Eye (tissue), 1 donor: ENCODE measurements at regions not wholly inside any gene's neighbourhood (a gene's known extent, or its start where the extent isn't known, plus 50 kb on each side); places are given as distances from the start of the nearest gene placed in this dataset.
"Not testable (repeated sequence)": the region's sequence is repeated elsewhere in the genome, so short reads cannot be mapped to it uniquely, and the experiment has no call there.

ENCODE experiments used
- DNase-seq: peaks from one replicate; pipeline ENCODE4 v3.0.0-alpha.2; 2015

DNA sequence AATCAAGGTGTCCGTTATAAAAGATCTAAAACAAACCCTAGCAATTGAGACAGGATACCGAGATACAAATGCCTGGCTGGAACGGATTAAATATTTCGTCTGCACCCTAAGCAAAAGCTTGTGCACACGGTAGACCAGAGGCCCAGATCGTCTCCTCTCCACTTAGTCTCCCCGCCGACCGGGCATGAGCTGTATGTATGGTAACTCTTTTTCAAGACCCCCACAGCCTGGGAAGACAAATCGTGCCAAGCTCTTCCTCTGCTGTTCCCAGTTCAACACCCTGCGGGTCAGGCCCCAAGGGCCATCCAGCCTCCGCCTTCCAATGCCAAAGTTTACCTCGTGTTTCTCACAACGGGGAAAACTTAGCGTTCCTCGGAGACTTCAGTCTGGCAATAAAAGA, 285.7 kb upstream of the GALNT17 start:
- DNase-seq, result no peak

DNA sequence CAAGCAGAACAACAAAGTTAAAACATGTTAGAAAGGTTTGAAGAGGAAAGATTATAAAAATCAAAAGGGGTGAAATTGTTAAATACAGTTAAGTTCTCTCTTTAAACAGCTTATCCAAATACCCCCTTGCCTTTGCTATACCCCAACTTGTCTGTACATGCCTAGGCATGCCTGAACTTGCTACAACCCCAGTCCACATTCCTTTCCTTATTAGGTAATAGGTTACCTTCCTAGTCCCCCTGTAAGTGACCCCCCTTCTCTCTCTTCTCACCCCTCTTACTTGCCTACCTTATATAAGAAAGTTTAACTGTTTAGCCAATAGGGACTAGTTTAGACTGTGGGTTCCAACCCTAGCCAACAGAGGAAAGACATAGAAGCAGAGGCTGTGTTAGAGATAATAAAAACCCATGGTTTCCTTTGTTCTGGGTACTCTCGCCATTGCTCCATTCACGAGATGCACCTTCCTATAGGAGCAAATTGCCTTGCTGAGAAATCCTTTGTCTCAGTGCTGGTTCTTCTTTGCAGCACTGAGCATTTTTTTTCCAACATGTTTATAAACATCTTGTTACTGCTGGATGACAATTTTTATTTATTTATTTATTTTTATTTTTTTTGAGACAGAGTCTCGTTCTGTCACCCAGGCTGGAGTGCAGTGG, 282.2 kb upstream of the GALNT17 start:
- no peak for DNase-seq

DNA sequence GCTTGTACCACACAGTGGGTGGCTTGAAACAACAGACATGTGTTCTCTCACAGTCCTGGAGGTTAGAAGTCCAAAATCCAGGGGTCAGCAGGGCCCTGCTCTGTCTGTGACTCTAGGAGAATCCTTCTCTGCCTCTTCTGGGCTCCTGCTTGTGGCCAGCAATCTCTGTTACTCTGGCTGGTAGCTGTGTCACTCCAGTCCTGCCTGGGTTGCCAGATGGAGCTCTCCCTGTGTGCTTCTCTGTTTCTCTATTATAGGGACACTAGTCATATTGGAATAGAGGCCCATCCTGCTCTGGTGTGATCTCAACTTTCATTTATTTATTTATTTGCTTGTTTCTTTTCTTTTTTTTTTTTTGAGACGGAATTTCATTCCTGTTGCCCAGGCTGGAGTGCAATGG, 276.6 kb upstream of the GALNT17 start:
- DNase-seq, result no peak

DNA sequence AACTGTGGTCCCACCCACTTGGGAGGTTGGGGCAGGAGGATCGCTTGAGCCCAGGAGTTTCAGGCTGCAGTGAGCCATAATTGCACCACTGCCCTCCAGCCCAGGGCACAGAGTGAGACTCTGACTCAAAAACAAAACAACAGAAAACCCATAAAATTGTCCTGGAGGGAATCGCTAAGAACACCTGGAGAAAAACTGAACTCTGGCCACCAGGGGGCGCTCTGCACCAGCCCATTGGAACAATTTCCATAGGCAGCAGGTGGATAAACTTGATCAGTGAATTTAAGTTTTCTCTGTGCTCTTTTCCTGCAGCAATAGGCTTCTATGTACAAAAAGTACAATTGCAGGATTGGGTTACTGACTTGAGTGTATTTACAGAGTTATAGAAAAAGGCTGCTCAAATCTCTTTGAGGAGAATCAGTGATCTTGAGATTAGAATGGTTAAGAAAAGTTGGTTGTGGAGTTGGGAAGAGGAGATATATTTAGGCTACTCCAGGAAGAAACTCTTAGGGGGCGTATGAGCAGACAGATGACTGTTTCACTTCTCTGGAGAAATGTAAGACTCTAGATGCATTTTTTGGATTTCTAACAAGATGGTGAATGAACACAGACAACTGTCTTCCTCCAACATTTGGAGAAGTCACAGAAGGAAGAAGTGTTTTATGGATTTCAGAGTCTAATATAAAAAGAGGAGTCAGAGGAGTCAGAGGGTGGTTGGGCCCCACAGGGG, 274.9 kb upstream of the GALNT17 start:
- peak; percentile 92 for DNase-seq

DNA sequence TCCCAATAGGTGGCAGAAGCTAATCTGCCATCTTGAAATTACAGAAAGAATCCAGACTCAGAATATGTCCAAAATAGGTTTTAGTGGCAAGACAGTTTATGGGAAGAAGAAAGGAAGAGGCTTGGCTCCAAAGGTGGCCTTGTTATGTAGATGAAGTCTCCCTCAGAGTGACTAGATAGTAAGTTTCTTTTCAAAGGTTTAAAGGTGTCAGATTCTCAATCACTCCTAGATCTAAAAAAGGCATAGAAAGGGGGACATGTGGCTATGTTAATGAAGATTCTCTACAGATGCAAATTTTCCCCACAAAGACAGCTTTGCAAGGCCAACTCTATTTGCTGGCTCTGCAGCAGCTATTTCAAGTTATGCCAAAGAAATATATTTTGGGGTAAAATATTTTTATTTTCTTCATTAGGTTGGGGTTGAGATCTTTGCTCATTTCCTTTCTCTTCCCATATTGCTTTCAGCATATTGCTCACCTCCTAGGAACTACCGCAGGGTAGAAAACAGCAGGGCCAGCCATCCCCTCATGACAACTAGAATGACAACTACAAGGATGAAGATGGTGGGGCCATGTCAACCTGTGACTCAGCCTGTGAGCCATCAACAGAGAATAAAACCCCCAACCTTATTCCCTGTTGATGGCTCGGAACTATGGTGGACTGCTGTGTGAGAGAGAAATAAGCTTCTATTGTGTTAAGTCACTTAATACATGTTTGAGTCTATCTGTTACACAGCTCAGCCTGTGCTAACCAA, 274.0 kb upstream of the GALNT17 start:
- no peak for DNase-seq

DNA sequence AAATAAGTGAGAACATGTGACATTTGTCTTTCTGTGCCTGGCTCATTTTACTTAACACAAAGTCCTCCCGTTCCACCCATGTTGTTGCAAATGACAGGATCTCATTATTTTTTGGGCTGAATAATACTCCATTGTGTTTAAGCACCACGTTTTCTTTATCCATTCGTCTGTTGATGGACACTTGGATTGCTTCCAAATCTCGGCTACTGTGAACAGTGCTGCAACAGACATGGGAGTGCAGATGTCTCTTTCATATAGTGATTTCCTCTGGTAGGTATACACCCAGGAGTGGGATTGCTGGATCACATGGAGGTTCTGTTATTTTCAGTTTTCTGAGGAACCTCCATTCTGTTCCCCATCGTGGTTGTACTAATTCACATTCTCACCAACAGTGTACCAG, 264.4 kb upstream of the GALNT17 start:
- DNase-seq, result no peak

DNA sequence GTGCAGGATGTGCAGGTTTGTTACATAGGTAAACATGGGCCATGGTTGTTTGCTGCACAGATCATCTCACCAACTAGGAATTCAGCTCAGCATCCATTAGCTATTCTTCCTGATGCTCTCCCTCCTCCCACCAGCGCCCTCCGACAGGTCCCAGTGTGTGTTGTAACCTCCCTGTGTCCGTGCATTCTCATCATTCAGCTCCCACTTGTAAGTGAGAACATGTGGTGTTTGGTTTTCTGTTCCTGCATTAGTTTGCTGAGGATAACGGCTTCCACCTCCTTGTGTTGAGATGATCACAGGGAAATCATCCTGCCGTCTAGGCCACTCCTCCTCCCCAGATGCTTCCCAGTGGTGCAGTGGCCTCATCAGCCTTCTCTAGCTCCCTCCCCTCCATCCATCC, 261.6 kb upstream of the GALNT17 start:
- DNase-seq, result no peak

DNA sequence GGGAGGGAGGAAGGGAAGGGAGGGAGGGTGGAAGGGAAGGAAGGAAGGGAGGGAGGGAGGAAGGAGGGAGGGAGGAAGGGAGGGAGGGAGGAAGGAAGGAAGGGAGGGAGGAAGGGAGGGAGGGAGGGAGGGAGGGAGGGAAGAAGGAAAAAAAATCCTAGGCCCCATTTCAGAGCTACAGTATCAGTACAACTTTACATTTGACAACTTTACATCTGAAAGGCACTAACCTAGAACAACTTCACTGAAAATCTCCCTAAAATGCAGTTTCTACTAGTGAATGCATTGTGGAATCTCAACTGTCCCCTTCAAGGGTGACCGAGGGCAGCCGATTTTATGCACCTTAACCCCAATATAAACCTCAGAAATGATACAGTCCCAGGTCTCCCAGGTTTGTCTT, 259.8 kb upstream of the GALNT17 start:
- DNase-seq, result no peak

DNA sequence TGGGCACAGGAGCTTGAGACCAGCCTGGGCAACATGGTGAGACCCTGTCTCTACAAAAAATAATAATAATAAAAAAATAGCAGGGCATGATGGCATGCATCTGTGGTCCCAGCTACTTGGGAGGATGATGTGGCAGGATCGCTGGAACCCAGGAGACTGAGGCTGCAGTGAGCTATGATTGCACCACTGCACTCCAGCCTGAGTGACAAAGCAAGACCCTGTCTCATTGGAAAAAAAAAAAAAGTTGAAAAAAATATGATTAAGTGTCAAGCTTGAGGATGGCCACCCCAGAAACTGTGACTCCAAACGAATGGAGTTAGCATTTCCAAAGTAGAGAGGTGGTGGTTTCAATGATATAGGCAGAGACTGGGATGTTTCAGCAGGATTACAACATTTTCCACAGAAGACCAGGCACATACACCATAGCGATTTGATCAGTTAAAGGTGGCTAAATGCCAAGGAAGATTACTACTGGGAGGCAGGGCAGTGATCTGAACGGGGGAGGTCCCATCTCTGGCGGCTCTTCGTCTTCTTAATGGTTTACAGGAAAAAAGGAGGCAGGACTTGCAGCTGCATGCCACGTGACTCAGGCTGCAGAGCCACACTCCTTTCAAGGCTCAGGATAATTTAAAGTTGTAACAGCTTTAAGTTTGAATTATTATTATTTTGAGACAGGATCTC, 250.6 kb upstream of the GALNT17 start:
- no peak for DNase-seq

DNA sequence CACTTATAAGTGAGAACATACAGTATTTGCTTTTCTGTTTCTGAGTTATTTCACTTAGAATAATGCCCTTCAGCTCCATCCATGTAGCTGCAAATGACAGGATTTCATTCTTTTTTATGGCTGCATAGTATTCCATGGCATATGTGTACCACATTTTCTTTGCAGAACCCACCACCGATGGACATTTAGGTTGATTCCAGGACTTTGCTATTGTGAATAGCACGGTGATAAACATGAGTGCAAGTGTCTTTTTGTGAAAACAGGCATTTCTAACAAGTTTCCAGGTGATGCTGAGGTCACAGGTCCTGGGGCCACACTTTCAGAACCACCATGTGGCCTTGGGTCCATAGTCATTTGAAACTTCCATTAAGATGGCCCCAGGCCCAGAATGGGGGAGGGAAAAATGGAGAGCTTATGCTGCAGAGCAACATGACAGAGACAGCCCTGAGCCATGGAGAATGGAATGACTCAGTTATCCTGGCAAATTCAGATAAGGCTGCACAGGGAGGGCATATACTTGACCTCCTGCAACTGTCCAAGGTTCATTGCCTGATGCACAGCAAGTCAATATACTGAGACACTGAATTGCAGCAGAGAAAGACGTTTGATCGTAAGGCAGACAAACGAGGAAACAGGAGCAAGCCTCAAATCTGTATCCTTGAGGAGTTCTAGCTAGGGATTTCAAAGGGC, 248.0 kb upstream of the GALNT17 start:
- no peak for DNase-seq

DNA sequence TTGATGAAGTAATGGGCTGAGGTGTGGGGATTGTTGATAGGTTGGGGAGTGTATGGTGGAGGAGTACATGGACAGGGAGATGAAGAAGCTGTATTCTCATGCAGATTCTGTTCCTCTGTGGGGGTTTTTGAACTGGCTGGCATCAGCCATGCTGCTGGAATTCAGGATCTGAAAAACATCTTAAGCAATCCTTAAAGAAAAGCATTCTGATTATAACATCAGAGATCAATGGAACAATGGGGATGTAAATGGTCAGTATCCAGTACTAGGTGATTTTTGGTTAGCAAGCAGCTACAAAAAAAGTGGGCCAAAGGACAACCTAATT, 247.5 kb upstream of the GALNT17 start:
- DNase-seq, result no peak

DNA sequence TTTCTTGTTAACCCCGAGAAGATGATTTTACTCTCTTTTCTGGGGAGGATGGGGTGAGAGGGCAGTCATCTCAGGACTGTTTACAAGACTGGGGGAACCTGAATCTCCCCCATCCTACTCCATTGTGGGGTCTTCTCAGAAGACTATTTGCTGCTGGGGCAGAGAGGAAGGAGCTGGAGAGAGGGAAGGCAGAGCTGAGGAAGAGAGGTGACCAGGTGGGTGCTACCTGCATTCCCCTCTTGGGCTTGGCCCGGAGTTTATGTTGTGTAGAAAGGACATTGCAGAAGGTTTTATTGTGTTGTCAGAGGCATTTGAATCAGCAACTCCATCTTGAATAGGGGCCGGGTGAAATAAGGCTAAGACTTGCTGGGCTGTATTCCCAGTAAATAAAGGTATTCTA, 247.1 kb upstream of the GALNT17 start:
- DNase-seq, result no peak

DNA sequence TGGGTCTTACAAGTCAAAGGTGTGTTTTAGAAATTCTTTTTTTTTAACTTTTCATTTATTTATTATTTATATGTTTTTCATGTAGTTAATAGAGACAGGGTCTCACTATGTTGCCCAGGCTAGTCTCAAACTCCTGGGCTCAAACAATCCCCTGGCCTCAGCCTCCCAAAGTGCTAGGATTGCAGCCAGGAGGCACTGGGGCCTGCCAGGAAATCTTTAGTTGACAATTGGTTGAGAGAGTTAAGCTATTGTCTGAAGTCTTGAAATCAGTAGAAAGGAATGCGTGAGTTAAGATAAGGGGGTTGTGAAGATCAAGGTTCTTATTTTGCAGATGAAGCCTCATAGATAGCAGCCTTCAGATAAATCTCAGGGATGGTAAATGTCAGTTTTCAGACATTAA, 245.4 kb upstream of the GALNT17 start:
- DNase-seq, result no peak

DNA sequence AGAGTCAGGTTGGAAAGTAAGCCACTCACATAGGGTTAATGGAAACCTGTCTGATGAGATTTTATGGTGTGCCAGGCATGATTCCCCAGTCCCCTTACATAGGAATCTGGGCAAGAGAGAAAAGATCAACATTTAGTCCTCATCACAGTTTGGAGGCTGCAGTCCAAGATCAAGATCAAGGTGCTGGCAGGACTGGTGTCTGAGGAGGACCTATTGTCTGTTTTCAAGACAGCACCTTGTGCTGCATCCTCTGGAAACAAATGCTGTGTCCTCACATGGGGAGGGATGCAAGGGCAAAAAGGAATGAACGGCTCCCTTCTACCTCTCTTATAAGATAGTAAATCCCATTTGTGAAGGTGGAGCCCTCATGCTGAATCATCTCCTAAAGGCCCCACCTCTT, 244.8 kb upstream of the GALNT17 start:
- no peak for DNase-seq

DNA sequence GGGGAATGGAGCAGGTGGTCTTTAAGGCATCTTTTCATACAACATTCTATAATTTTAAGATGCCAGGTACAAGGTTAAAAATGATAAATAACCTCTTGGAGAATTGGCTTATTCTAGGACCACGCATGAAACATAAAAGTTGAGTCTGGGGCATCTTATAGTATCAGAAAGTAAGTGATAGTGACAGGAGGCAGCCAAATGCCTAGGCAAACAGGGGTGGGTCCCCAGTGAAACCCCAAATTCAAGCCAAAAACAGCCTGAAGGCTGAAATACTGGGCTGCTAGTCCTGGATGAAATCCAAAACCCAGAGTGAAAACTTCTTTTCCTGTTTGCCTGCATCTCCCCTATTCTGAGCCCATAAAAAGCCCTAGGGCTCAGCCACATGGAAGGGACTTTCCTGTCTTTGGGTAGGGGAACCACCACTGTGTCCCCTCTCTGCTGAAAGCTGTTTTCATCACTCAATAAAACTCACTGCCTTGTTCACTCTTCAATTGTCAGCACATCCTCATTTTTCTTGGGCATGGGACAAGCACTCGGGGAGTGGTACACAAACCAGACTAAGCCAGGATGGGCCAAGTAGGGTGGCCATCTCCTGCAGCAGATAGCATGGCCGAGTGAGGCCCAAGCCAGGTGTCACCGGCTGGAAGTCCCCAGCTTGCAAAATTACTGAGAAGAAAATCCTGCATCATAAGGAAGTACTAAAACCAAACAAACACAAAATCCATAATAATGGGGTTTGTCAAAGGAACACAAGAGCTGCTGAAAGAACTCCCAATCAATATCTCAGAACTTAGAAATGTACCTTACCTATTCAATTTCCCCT, 241.6 kb upstream of the GALNT17 start:
- DNase-seq, result no peak

DNA sequence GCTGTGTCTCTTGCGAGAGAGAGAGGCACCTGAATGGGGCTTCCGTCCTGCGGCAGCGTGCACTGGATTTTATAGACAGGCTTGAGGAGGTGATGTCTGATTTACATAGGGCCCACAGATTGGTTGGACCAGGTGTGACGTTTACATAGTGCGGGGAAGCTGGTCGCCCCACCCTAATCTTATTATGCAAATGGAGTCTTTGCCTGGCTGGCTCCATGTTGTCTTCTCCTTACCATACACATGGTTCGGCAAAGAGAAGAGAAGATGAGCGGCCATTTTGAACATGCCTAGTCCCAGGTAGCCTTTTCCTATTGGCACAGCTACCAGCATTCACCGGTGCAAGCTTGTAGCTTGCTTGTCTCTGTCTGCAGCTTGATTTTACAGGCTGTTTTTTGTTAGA, 238.5 kb upstream of the GALNT17 start:
- DNase-seq, result no peak

DNA sequence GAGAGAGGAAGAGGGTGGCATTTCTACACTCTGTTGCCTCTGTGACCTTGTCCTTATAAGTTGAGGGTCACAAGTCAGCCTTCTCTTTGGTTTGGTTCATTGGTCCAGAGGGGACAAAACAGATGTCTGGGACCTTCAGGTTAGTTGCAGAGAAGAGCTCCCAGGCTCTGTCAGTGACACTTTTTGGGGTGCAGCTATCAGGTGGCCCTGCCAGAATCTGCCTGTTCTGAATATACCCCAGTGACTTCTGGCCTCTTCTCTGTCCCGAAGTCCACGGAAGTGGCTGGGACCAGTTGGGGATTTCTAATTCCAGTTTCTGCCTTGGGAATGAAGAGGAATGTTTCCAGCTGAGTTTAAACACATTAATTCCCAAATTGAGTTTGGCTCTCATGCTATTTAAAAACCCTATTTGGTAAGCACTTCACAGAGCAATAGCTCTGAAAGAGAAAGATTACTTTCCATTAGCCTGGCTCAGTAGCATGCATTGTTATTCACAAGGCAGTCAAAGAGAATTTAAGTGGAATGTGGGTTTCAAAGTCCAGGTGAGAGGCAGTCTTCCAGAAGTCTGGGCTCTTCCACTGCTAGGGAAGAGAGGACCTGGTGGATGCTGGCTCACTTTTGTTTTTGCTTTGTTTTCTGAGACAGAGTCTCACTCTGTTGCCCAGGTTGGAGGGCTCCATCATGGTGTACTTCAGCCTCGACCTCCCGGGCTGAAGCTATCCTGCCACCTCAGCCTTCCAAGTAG, 237.8 kb upstream of the GALNT17 start:
- DNase-seq, result no peak

DNA sequence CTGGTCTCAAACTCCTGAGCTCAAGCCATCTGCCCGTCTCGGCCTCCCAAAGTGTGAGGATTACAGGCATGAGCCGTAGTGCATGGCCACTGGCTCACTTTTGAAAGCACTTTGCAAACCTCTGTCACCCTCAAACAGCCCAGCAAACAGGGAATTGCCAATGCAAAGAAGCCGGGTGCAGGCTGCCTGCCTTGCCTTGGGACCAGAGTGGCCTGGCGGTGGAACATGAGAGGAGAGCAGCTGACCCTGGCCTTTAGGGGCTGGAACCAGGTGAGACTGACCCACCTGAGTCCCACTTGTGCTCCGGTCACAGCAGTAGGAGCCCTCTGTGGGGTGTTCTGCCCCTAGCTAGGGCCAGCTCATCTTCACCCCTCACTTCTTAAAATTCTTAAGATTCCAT, 237.1 kb upstream of the GALNT17 start:
- no peak for DNase-seq

DNA sequence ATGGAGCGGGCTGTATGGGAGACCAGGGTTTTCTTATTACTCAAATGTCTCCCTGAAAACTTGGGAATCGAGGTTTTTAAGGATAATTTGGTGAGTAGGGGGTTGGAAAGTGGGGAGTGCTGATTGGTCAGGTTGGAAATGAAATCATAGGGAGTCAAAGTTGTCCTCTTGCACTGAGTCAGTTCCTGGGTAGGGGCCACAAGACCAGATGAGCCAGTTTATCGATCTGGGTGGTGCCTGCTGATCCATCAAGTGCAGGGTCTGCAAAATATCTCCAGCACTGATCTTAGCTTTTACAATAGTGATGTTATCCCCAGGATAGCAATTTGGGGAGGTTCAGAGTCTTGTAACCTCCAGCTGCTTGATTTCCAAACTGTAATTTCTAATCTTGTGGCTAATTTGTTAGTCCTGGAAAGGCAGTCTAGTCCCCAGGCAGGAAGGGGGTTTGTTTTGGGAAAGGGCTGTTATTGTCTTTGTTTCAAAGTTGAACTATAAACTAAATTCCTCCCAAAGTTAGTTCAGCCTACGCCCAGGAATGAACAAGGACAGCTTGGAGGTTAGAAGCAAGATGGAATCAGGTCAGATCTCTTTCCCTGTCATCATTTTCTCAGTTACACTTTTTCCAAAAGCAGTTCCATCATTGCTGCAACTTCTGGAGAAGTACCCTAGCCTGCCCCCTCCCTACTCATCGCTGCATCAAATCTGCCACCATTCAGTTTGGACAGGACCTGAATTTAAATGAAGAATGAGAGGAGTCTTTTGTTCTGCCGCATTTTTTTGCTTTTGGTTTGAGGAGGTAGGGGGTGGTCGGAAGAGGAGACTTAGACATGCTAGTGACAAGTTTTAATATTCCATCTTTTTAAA, 236.4 kb upstream of the GALNT17 start:
- DNase-seq, result not testable (repeated sequence)
